Loucy (cell line): ENCODE measurements at regions not wholly inside any gene's neighbourhood (a gene's known extent, or its start where the extent isn't known, plus 50 kb on each side); places are given as distances from the start of the nearest gene placed in this dataset.

Experiments used
- H2AFZ ChIP-seq: fragments of 200-600 bp; sonication (generic); 2 replicates; pipeline ENCODE4 v1.6.0; 2016; ENCODE audit warnings: antibody characterized with exemption, mild to moderate bottlenecking, low read length, moderate library complexity
- H3F3A ChIP-seq: fragments of 200-600 bp; 2 replicates; pipeline ENCODE4 v1.6.0; 2016; ENCODE audit warnings: antibody characterized with exemption, low read depth, mild to moderate bottlenecking
- H3K27me3 ChIP-seq: fragments of 200-600 bp; sonication (generic); 2 replicates; pipeline ENCODE4 v1.6.1; 2014; ENCODE audit warnings: low read length, mild to moderate bottlenecking; ENCODE audit not compliant: insufficient read depth, poor library complexity, severe bottlenecking
- H3K36me3 ChIP-seq: fragments of 200-600 bp; sonication (generic); 2 replicates; pipeline ENCODE4 v1.6.1; 2016; ENCODE audit warnings: low read length; ENCODE audit not compliant: insufficient read depth
- H3K4me1 ChIP-seq: fragments of 200-600 bp; sonication (generic); 2 replicates; pipeline ENCODE4 v1.5.1; 2014; ENCODE audit warnings: low read length, mild to moderate bottlenecking; ENCODE audit not compliant: insufficient read depth, poor library complexity, severe bottlenecking
- H3K4me2 ChIP-seq: fragments of 200-600 bp; sonication (generic); 2 replicates; pipeline ENCODE4 v1.6.0; 2014; ENCODE audit warnings: antibody characterized with exemption, low read length, low read depth, mild to moderate bottlenecking; ENCODE audit not compliant: poor library complexity, severe bottlenecking
- H3K4me3 ChIP-seq: fragments of 200-600 bp; sonication (generic); 2 replicates; pipeline ENCODE4 v1.5.1; 2014; ENCODE audit warnings: low read length, mild to moderate bottlenecking, mixed read lengths; ENCODE audit not compliant: poor library complexity, severe bottlenecking
- H3K79me2 ChIP-seq: fragments of 200-600 bp; sonication (generic); 2 replicates; pipeline ENCODE4 v1.6.1; 2014; ENCODE audit warnings: low read length; ENCODE audit not compliant: insufficient read depth
- H3K9ac ChIP-seq: fragments of 200-600 bp; sonication (generic); 2 replicates; pipeline ENCODE4 v1.6.0; 2014; ENCODE audit warnings: mild to moderate bottlenecking, low read depth, low read length, moderate library complexity; ENCODE audit not compliant: poor library complexity, severe bottlenecking
- H3K9me2 ChIP-seq: fragments of 200-600 bp; sonication (generic); replicated peaks from 2 replicates; pipeline ENCODE4 v1.6.1; 2016; ENCODE audit warnings: low read depth, low read length, mixed read lengths
- H3K9me3 ChIP-seq: fragments of 200-600 bp; sonication (generic); 2 replicates; pipeline ENCODE4 v1.6.1; 2014; ENCODE audit warnings: mild to moderate bottlenecking, antibody characterized with exemption, low read length, low read depth; ENCODE audit not compliant: insufficient read depth
- H4K20me1 ChIP-seq: fragments of 200-600 bp; sonication (generic); 2 replicates; pipeline ENCODE4 v1.6.0; 2014; ENCODE audit warnings: antibody characterized with exemption, low read length, mild to moderate bottlenecking; ENCODE audit not compliant: insufficient read depth, poor library complexity, severe bottlenecking
- CTCF ChIP-seq: fragments of 200-600 bp; sonication (generic); conservative IDR thresholded peaks from 2 replicates; pipeline ENCODE4 v1.5.1; 2014; ENCODE audit warnings: mild to moderate bottlenecking, antibody characterized with exemption, low read length
- EZH2phosphoT487 ChIP-seq: fragments of 200-600 bp; IDR thresholded peaks from 2 replicates; pipeline ENCODE4 v1.6.1; 2018; ENCODE audit warnings: antibody characterized with exemption, mild to moderate bottlenecking, moderate library complexity, borderline replicate concordance

DNA sequence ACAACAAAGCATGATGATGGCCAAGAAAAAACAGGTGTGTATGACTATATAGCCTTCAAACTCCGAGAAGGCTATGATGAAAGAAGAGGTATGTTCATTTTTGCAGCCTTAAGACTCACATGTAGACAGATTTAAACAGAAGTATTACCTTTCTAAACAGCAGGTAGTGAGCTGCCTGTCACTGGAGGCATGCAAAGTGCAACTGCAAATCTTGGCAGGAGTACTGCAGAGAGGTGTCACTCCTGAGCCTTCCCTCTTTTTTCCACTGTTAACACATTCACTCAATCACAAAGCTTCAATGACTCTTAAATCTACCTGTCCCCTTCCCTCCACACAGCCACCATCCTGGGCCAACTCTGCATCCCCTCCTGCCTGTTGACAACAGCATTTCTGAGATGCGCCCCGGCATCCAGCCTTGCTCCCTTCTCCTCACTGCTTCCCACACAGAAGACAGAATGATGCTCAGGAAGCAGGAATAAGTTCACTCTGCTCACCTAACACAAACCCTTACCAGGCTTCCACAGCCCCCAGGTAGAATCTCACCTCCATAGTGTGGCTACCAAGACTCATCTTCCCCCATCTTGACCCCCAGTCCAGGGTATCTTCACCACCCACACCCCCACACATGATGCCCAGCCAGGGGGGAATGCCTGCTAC lies 161.9 kb upstream of the ZMIZ1 start:
- no peaks in the 10 kb centered on the region for H3F3A ChIP-seq
- H3K4me2 ChIP-seq, result no peak overlapping the region
- H3K27me3 ChIP-seq, result no peaks in the 10 kb centered on the region

DNA sequence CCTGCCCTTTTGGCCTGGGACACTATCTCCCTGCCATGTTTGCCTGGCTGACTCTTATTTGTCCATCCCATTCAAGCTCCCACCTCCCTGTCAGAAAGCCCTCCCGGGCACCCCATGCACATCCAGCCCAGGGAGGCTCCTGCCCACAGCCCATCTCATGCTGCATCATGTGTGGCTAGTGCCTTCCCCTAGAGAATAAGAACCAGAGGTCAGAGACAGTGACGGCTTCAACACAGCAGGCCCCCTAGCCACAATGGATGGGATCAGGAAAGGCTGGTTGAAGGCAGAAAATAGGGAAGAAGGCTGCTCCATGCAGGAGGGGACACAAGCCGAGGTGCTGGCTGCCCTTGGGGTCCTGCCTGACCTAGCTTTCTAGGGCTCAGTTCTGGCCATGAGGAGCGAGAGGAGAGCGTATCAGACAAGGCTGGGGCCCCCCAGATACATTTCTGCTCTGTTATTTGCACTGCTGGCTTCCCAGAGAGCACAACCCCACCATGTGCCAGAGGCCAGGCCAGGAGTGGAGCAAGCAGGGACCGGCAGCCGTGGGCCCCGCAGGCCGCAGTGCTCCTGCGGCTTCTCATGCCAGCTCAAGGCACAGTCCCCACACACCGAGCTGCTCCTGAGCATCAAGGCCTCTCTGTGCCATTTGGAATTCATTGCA lies 161.1 kb upstream of the ZMIZ1 start:
- no peak overlapping the region for H3K9ac ChIP-seq
- H3F3A ChIP-seq, result no peaks in the 10 kb centered on the region
- no peaks in the 10 kb centered on the region for H3K9me3 ChIP-seq
- H3K9me2 ChIP-seq, result no peaks in the 10 kb centered on the region
- H2AFZ ChIP-seq, result no peak overlapping the region
- H3K36me3 ChIP-seq, result no peaks in the 10 kb centered on the region
- no peaks in the 10 kb centered on the region for H3K79me2 ChIP-seq
- no peaks in the 10 kb centered on the region for H3K4me1 ChIP-seq
- H3K4me3 ChIP-seq, result no peak overlapping the region
- TF ChIP-seq EZH2phosphoT487 (no peak), CTCF (no peak)
- H4K20me1 ChIP-seq, result no peaks in the 10 kb centered on the region
- H3K4me2 ChIP-seq, result no peak overlapping the region
- no peaks in the 10 kb centered on the region for H3K27me3 ChIP-seq

More for the DNA sequence above, 161.9 kb upstream of the ZMIZ1 start:
- no peaks in the 10 kb centered on the region for H3K36me3 ChIP-seq
- H3K4me3 ChIP-seq, result no peak overlapping the region
- no peaks in the 10 kb centered on the region for H4K20me1 ChIP-seq
- no peaks in the 10 kb centered on the region for H3K9me2 ChIP-seq
- no peaks in the 10 kb centered on the region for H3K79me2 ChIP-seq
- no peak overlapping the region for H2AFZ ChIP-seq
- no peak overlapping the region for H3K9ac ChIP-seq
- no peaks in the 10 kb centered on the region for H3K4me1 ChIP-seq
- TF ChIP-seq EZH2phosphoT487 (no peak), CTCF (no peak)
- no peaks in the 10 kb centered on the region for H3K9me3 ChIP-seq

GRCh38 chr10:78909221-78909620 lies 159.5 kb upstream of the ZMIZ1 start:
- Histone ChIP-seq H3K27me3 (no peaks in the 10 kb centered on the region), H3K9me2 (no peaks in the 10 kb centered on the region)
- no peak for TF ChIP-seq CTCF
- TF ChIP-seq EZH2phosphoT487, result no peak

More at GRCh38 chr10:78909221-78909620, 159.5 kb upstream of the ZMIZ1 start:
- no peak overlapping the region for H3K4me3 ChIP-seq
- H3K79me2 ChIP-seq, result no peaks in the 10 kb centered on the region
- H4K20me1 ChIP-seq, result no peaks in the 10 kb centered on the region
- no peaks in the 10 kb centered on the region for H3K36me3 ChIP-seq
- no peak overlapping the region for H2AFZ ChIP-seq
- no peaks in the 10 kb centered on the region for H3K9me3 ChIP-seq
- H3K4me1 ChIP-seq, result no peaks in the 10 kb centered on the region
- H3K9ac ChIP-seq, result no peak overlapping the region
- no peaks in the 10 kb centered on the region for H3F3A ChIP-seq
- no peak overlapping the region for H3K4me2 ChIP-seq
